ENCODE measurements at regions not wholly inside any gene's neighbourhood (a gene's known extent, or its start where the extent isn't known, plus 50 kb on each side); places are given as distances from the start of the nearest gene placed in this dataset.

DNA sequence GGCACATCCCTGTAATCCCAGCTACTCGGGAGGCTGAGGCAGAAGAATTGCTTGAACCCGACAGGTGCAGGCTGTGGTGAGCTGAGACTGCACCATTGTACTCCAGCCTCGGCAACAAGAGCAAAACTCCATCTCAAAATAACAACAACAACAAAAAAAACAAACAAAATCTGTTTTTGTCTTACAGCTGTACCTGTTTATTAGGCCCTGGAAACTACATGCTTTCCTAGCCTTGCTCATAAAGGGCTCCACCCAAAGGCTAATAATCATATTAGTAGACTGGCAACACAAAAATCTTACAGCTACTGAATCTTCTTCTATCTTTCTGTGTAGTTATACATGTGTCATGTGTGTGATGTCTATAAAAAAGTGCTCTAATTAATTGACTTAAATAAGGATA, 503.9 kb upstream of the EYS start:
- TF ChIP-seq NFRKB (IDR thresholded peaks at IDR 0.05): no peak
- TF ChIP-seq ZNF384 (IDR thresholded peaks at IDR 0.05): no peak
